ENCODE measurements at regions not wholly inside any gene's neighbourhood (a gene's known extent, or its start where the extent isn't known, plus 50 kb on each side); places are given as distances from the start of the nearest gene placed in this dataset.

DNA sequence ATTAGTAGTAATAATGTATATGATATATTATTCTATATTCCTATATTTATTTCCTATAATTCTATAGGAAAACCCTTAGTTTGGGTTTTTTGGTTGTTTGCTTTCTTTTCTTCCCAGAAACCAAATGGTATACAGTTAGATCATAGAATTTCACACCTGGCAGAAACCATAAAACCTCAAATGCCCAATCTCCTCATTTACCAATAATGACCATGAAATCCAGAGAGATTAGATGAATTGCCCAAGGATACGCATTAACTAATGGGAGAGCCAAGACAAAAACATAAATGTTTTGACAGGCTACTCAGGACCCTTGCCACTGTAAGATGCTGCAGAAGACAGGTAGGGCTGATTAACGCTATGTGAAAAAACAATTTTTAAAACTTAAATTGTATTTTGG lies 158.7 kb upstream of the FST start:
- TF ChIP-seq EZH2phosphoT487 (IDR thresholded peaks at IDR 0.05; ENCODE audit: borderline replicate concordance, low read depth, low read length) = no peak
- TF ChIP-seq, protein P1, sequence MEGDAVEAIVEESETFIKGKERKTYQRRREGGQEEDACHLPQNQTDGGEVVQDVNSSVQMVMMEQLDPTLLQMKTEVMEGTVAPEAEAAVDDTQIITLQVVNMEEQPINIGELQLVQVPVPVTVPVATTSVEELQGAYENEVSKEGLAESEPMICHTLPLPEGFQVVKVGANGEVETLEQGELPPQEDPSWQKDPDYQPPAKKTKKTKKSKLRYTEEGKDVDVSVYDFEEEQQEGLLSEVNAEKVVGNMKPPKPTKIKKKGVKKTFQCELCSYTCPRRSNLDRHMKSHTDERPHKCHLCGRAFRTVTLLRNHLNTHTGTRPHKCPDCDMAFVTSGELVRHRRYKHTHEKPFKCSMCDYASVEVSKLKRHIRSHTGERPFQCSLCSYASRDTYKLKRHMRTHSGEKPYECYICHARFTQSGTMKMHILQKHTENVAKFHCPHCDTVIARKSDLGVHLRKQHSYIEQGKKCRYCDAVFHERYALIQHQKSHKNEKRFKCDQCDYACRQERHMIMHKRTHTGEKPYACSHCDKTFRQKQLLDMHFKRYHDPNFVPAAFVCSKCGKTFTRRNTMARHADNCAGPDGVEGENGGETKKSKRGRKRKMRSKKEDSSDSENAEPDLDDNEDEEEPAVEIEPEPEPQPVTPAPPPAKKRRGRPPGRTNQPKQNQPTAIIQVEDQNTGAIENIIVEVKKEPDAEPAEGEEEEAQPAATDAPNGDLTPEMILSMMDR (conservative IDR thresholded peaks at IDR 0.05; ENCODE audit: low read length) = no peak

Data from OCI-LY7 (cell line).